Activated T-cell treated with anti-CD3 and anti-CD28 coated beads, Interleukin-2, amount 50 U/mL, for 24 hours (primary cell): ENCODE measurements at regions not wholly inside any gene's neighbourhood (a gene's known extent, or its start where the extent isn't known, plus 50 kb on each side); places are given as distances from the start of the nearest gene placed in this dataset.
"Not testable (repeated sequence)": the region's sequence is repeated elsewhere in the genome, so short reads cannot be mapped to it uniquely, and the experiment has no call there.

Experiments used
- DNase-seq: peaks from one replicate; pipeline ENCODE4 v3.0.0-alpha.2; 2020
- H3K27ac Mint-ChIP-seq: 2 replicates; pipeline ENCODE4 v1.8.0; 2020; ENCODE audit warnings: mild to moderate bottlenecking, mixed read lengths
- H3K27me3 Mint-ChIP-seq: 2 replicates; pipeline ENCODE4 v1.8.0; 2020; ENCODE audit warnings: mixed read lengths
- H3K36me3 Mint-ChIP-seq: 2 replicates; pipeline ENCODE4 v1.8.0; 2020; ENCODE audit warnings: low read depth, mixed read lengths
- H3K4me1 Mint-ChIP-seq: 2 replicates; pipeline ENCODE4 v1.8.0; 2020; ENCODE audit warnings: low read depth, mixed read lengths
- H3K4me3 Mint-ChIP-seq: 2 replicates; pipeline ENCODE4 v1.8.0; 2020; ENCODE audit warnings: mild to moderate bottlenecking, moderate library complexity, mixed read lengths
- H3K9me3 Mint-ChIP-seq: 2 replicates; pipeline ENCODE4 v1.8.0; 2020; ENCODE audit warnings: mixed read lengths

DNA sequence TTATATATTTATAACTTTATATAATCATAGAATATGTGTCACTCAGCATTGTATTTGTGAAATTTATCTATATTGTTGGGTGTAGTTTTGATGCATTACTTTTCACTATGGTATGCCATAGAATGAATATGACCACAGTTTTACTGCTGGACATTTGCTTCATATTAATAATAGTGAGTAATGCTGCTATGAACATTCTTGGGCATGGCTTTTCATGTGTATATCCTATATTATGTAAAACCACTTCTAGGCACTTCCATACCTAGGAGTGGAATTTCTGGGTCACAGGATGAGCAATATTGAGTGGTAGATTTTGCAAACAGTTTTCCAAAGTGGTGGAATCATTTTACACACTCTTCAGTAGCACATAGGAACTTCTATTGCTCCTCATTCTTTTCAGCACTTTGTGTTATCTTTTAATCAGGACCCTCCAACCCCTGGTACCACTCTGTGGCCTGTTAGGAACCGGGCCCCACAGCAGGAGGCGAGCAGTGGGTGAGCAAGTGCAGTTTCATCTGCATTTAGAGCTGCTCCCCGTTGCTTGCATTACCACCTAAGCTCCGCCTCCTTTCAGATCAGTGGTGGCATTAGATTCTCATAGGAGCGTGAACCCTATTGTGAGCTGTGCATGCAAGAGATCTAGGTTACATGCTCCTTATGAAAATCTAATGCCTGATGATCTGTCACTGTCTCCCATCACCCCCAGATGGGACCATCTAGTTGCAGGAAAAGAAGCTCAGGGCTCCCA, 56.0 kb upstream of the CNIH3 start:
- Mint-ChIP-seq H3K9me3 (no peaks in the 10 kb centered on the region), H3K36me3 (no peaks in the 10 kb centered on the region)
- DNase-seq: no peak

DNA sequence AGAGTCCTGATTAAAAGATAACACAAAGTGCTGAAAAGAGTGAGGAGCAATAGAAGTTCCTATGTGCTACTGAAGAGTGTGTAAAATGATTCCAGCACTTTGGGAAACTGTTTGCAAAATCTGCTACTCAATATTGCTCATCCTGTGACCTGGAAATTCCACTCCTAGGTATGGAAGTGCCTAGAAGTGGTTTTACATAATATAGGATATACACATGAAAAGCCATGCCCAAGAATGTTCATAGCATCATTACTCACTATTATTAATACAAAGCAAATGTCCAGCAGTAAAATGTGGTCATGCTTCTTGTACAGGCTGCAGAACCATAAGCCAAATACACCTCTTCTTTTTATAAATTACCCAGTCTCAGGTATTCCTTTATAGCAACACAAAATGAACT, 53.2 kb upstream of the CNIH3 start:
- H3K27ac Mint-ChIP-seq, H3K4me3 Mint-ChIP-seq, H3K36me3 Mint-ChIP-seq, H3K9me3 Mint-ChIP-seq, H3K27me3 Mint-ChIP-seq, DNase-seq, H3K4me1 Mint-ChIP-seq: not testable (repeated sequence)

More for the DNA sequence above, 56.0 kb upstream of the CNIH3 start:
- H3K4me1 Mint-ChIP-seq: no peaks in the 10 kb centered on the region
- H3K27me3 Mint-ChIP-seq: no peaks in the 10 kb centered on the region
- H3K27ac Mint-ChIP-seq: no peak overlapping the region
- H3K4me3 Mint-ChIP-seq: no peak overlapping the region

DNA sequence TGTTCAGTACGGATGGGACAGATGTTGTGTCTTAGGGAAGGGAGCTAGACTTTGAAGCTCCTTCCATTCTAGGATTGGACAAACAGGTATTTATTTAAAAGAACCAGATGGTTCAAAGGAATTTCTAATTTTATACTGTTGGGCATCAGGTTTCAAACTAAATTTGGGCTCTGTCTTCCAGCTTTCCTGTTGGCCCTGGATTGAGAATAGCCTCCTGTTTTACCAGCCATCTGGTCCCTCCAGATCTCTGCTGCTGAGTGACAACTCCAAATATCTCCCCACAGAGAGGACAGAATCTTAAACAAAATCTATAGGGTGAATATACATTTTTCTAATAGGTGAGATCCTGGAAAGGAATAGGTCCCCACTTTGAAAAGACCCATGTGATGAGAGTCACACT, 52.5 kb upstream of the CNIH3 start:
- Mint-ChIP-seq H3K4me3 (no peak overlapping the region), H3K9me3 (no peaks in the 10 kb centered on the region)

DNA sequence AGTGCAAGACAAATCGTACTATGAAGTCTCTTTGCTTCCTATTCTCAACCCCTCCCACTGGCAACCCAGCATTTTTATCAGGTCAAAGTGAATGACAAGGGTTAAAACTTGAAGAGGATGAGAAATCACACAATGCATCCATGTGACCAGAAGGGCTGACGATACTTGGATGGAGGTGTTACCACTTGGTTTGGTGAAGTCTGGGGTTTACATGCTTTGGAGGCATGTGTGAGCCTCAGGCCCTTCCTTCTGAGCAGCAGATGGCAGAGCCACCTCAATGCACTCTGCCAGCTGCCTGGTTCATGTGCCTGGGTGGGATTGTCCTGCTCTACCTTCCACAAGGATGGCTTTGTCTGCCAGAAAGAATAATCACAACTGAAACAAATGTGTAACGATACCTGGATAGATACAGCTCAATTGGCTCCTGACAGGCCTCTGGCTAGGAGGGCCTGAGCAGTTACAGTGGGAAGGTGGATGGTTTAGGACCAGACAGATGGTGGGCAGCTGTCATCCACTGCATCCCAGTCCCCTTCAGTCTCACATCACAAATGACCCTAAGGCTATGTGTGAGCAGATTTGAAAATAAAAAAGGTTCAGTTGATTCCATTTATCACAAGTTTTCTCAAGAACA, 51.5 kb upstream of the CNIH3 start:
- H3K9me3 Mint-ChIP-seq: no peaks in the 10 kb centered on the region
- no peak for DNase-seq
- no peaks in the 10 kb centered on the region for H3K36me3 Mint-ChIP-seq
- H3K27me3 Mint-ChIP-seq: no peaks in the 10 kb centered on the region
- no peak overlapping the region for H3K4me3 Mint-ChIP-seq
- no peak overlapping the region for H3K27ac Mint-ChIP-seq
- H3K4me1 Mint-ChIP-seq: no peaks in the 10 kb centered on the region

More for the DNA sequence above, 52.5 kb upstream of the CNIH3 start:
- no peak for DNase-seq
- H3K27ac Mint-ChIP-seq: no peak overlapping the region
- H3K4me1 Mint-ChIP-seq: no peaks in the 10 kb centered on the region
- H3K27me3 Mint-ChIP-seq: no peaks in the 10 kb centered on the region
- H3K36me3 Mint-ChIP-seq: no peaks in the 10 kb centered on the region

DNA sequence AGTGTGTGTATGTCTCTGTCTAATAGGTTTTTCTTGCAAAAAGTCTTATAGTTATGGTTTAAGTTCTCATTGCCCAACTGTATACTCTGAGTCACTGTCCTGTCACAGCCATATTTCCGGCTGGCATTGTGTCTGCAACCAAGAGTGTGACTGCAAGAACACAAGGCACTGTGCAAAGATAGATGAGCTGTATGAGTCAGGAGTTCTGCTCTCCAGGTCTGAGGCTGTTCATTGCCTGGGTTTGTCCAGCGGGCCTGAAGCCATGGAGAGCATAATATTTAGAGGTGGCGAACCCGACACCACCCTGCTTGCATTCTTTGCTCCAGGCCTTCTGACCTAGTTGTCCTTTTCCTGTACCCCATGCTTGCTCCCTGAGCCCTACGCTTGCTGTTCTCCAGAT, 50.9 kb upstream of the CNIH3 start:
- no peaks in the 10 kb centered on the region for H3K27me3 Mint-ChIP-seq
- no peak overlapping the region for H3K4me3 Mint-ChIP-seq
- H3K4me1 Mint-ChIP-seq: no peaks in the 10 kb centered on the region
- no peaks in the 10 kb centered on the region for H3K36me3 Mint-ChIP-seq
- DNase-seq: no peak
- no peaks in the 10 kb centered on the region for H3K9me3 Mint-ChIP-seq
- H3K27ac Mint-ChIP-seq: no peak overlapping the region

DNA sequence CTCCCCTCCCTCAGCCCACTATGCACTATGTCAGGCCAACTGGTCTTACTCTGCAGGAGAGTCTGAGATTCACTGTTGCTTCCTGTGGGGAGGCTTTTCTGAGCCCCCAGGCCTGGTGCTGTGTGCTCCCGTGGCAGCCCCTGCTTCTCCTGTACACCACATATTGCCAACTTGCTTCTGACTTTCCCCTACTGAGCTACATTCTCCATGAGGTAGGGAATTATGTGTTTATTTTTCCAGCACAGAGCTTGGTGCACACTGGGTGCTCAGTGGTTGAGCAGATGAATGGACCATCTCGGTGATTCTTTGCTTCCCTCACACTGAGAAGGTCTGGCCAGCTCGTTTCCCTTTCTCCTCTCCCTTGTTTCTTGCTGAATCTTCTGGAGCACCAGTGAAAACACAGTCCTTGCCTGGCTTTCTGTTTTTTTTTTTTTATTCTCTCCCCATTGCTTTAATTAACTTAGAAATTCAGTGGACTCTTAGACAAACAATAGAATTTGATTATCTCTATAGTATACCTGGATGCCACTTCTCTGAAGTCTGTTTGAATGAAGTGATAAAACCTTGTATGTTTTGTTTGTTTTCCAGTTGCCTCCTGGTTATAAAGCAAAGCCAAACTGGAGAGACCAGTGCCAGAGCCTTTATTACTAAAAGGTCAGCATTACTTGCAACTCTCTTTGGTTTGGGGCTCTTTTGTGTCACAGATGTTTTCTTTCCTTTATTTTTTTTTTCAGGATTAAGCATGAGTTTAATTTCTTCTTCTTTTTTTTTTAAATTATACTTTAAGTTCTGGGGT, 50.3 kb upstream of the CNIH3 start:
- H3K4me3 Mint-ChIP-seq: no peak overlapping the region
- no peaks in the 10 kb centered on the region for H3K36me3 Mint-ChIP-seq
- H3K4me1 Mint-ChIP-seq: no peaks in the 10 kb centered on the region
- H3K9me3 Mint-ChIP-seq: no peaks in the 10 kb centered on the region
- no peaks in the 10 kb centered on the region for H3K27me3 Mint-ChIP-seq
- no peak overlapping the region for H3K27ac Mint-ChIP-seq
- DNase-seq: no peak
